ENCODE measurements at regions not wholly inside any gene's neighbourhood (a gene's known extent, or its start where the extent isn't known, plus 50 kb on each side); places are given as distances from the start of the nearest gene placed in this dataset.

- no peak for TF ChIP-seq POLR2AphosphoS5 (IDR thresholded peaks at IDR 0.05; ENCODE audit: borderline replicate concordance, low read depth, low read length)
- TF ChIP-seq EZH2 (IDR thresholded peaks at IDR 0.05) = no peak
- TF ChIP-seq FOXP2 (optimal IDR thresholded peaks at IDR 0.05; ENCODE audit: control extremely low read depth, extremely low read length, insufficient read depth) = no peak
Observed at GRCh38 chr21:41048145-41048544, 119.8 kb upstream of the BACE2 start.
